Neural cell (in vitro differentiated cells): ENCODE measurements at regions not wholly inside any gene's neighbourhood (a gene's known extent, or its start where the extent isn't known, plus 50 kb on each side); places are given as distances from the start of the nearest gene placed in this dataset.

Experiments
- H2AFZ ChIP-seq: fragments of 200-600, 300-800 bp; sonication (generic), shearing (Covaris generic); 2 replicates; pipeline ENCODE4 v1.6.0; 2014; ENCODE audit warnings: low read depth, mild to moderate bottlenecking, antibody characterized with exemption, low read length, moderate library complexity
- H3F3A ChIP-seq: fragments of 200-600 bp; shearing (Covaris generic); 2 replicates; pipeline ENCODE4 v1.6.1; 2016; ENCODE audit warnings: mild to moderate bottlenecking, moderate library complexity, mixed read lengths, antibody characterized with exemption, low read length; ENCODE audit not compliant: insufficient read depth, poor library complexity, severe bottlenecking
- H3K27ac ChIP-seq: fragments of 200-600, 300-800 bp; sonication (generic), shearing (Covaris generic); 2 replicates; pipeline ENCODE4 v1.5.1; 2014; ENCODE audit warnings: mild to moderate bottlenecking, low read length, moderate library complexity
- H3K27me3 ChIP-seq: fragments of 300-800, 200-600 bp; sonication (generic), shearing (Covaris generic); 2 replicates; pipeline ENCODE4 v1.6.0; 2014; ENCODE audit warnings: mild to moderate bottlenecking, low read depth, low read length, moderate library complexity; ENCODE audit not compliant: insufficient read depth
- H3K36me3 ChIP-seq: fragments of 300-800, 200-600 bp; sonication (generic), shearing (Covaris generic); 2 replicates; pipeline ENCODE4 v1.5.1; 2014; ENCODE audit warnings: mild to moderate bottlenecking, antibody characterized with exemption, low read length, moderate library complexity; ENCODE audit not compliant: insufficient read depth
- H3K4me2 ChIP-seq: fragments of 300-800, 200-600 bp; sonication (generic), shearing (Covaris generic); 2 replicates; pipeline ENCODE4 v1.6.0; 2014; ENCODE audit warnings: mild to moderate bottlenecking, low read length
- H3K4me3 ChIP-seq: fragments of 300-800, 200-600 bp; sonication (generic), shearing (Covaris generic); 2 replicates; pipeline ENCODE4 v1.5.1; 2014; ENCODE audit warnings: mild to moderate bottlenecking, low read length, moderate library complexity
- H3K79me2 ChIP-seq: fragments of 200-600 bp; shearing (Covaris generic); replicated peaks from 2 replicates; pipeline ENCODE4 v1.6.0; 2014; ENCODE audit warnings: mild to moderate bottlenecking, low read length, moderate library complexity; ENCODE audit not compliant: insufficient read depth
- H3K9ac ChIP-seq: fragments of 300-800, 200-600 bp; sonication (generic), shearing (Covaris generic); 2 replicates; pipeline ENCODE4 v1.6.1; 2016; ENCODE audit warnings: mild to moderate bottlenecking, low read length, mixed read lengths
- H3K9me2 ChIP-seq: fragments of 200-600 bp; shearing (Covaris generic); 2 replicates; pipeline ENCODE4 v1.6.1; 2016; ENCODE audit warnings: mild to moderate bottlenecking, low read length, mixed read lengths; ENCODE audit not compliant: insufficient read depth
- H3K9me3 ChIP-seq: fragments of 200-600, 300-800 bp; sonication (generic), shearing (Covaris generic); 2 replicates; pipeline ENCODE4 v1.6.1; 2016; ENCODE audit warnings: mild to moderate bottlenecking, mixed run types, low read length, moderate library complexity, mixed read lengths
- H4K20me1 ChIP-seq: fragments of 200-600 bp; shearing (Covaris generic); 2 replicates; pipeline ENCODE4 v1.6.1; 2016; ENCODE audit warnings: mild to moderate bottlenecking, mixed run types; ENCODE audit not compliant: insufficient read depth
- CTCF ChIP-seq: fragments of 450-650 bp; IDR thresholded peaks from 2 replicates; pipeline ENCODE4 v1.5.1; 2014; ENCODE audit warnings: antibody characterized with exemption, mild to moderate bottlenecking, moderate library complexity; ENCODE audit not compliant: poor library complexity, severe bottlenecking
- EP300 ChIP-seq: fragments of 450-650 bp; conservative IDR thresholded peaks from 2 replicates; pipeline ENCODE4 v1.6.1; 2014; ENCODE audit warnings: antibody characterized with exemption, mild to moderate bottlenecking, moderate library complexity; ENCODE audit not compliant: poor library complexity, severe bottlenecking
- EZH2 ChIP-seq: fragments of 200-600, 300-800 bp; shearing (Covaris generic), sonication (generic); IDR thresholded peaks from 2 replicates; pipeline ENCODE4 v1.6.1; 2014; ENCODE audit warnings: antibody characterized with exemption, low read length, borderline replicate concordance, mild to moderate bottlenecking; ENCODE audit not compliant: insufficient read depth, poor library complexity, severe bottlenecking
- MXI1 ChIP-seq: fragments of 450-650 bp; conservative IDR thresholded peaks from 2 replicates; pipeline ENCODE4 v1.6.1; 2014; ENCODE audit warnings: antibody characterized with exemption, mild to moderate bottlenecking; ENCODE audit not compliant: poor library complexity, severe bottlenecking
- POLR2AphosphoS5 ChIP-seq: IDR thresholded peaks from 2 replicates; pipeline ENCODE4 v1.6.1; 2012
- RAD21 ChIP-seq: fragments of 450-650 bp; conservative IDR thresholded peaks from 2 replicates; pipeline ENCODE4 v1.6.1; 2014; ENCODE audit warnings: antibody characterized with exemption, mild to moderate bottlenecking, moderate library complexity
- REST ChIP-seq: IDR thresholded peaks from 2 replicates; pipeline ENCODE4 v1.6.1; 2012; ENCODE audit warnings: borderline replicate concordance
- SMC3 ChIP-seq: fragments of 450-650 bp; conservative IDR thresholded peaks from 2 replicates; pipeline ENCODE4 v1.6.1; 2014; ENCODE audit warnings: antibody characterized with exemption, mild to moderate bottlenecking, moderate library complexity; ENCODE audit not compliant: poor library complexity
- TAF1 ChIP-seq: IDR thresholded peaks from 2 replicates; pipeline ENCODE4 v1.6.1; 2012; ENCODE audit warnings: low read depth

- H3K79me2 ChIP-seq: no peaks in the 10 kb centered on the region
- no peak overlapping the region for H3K9ac ChIP-seq
- no peaks in the 10 kb centered on the region for H3K36me3 ChIP-seq
- no peak overlapping the region for H3K4me2 ChIP-seq
- H3K4me3 ChIP-seq: no peak overlapping the region
- H3K9me2 ChIP-seq: no peaks in the 10 kb centered on the region
- no peaks in the 10 kb centered on the region for H3K27me3 ChIP-seq
- H2AFZ ChIP-seq: no peak overlapping the region
- H4K20me1 ChIP-seq: no peaks in the 10 kb centered on the region
- H3K9me3 ChIP-seq: no peaks in the 10 kb centered on the region
- TF ChIP-seq SMC3: no peak
- TF ChIP-seq CTCF: no peak
- no peak for TF ChIP-seq EZH2
- no peak for TF ChIP-seq TAF1
- TF ChIP-seq MXI1: no peak
- no peak for TF ChIP-seq REST
- TF ChIP-seq RAD21: no peak
- TF ChIP-seq POLR2AphosphoS5: no peak
- no peak for TF ChIP-seq EP300
- no peak overlapping the region for H3K27ac ChIP-seq
- no peaks in the 10 kb centered on the region for H3F3A ChIP-seq
These were observed 66.1 kb upstream of the ABLIM1 start for GRCh38 chr10:114723991-114724715.

- H3K9me3 ChIP-seq: no peaks in the 10 kb centered on the region
- no peak overlapping the region for H3K9ac ChIP-seq
- no peak overlapping the region for H3K27ac ChIP-seq
- TF ChIP-seq POLR2AphosphoS5 (no peak), RAD21 (no peak), SMC3 (no peak), MXI1 (no peak), TAF1 (no peak), REST (no peak), EP300 (no peak), CTCF (no peak), EZH2 (no peak)
- H3K36me3 ChIP-seq: no peaks in the 10 kb centered on the region
- H3K27me3 ChIP-seq: no peaks in the 10 kb centered on the region
- H2AFZ ChIP-seq: no peak overlapping the region
- H3K4me2 ChIP-seq: no peak overlapping the region
- no peaks in the 10 kb centered on the region for H3F3A ChIP-seq
- no peaks in the 10 kb centered on the region for H4K20me1 ChIP-seq
- no peaks in the 10 kb centered on the region for H3K9me2 ChIP-seq
- H3K4me3 ChIP-seq: no peak overlapping the region
- no peaks in the 10 kb centered on the region for H3K79me2 ChIP-seq
These were observed 66.6 kb upstream of the ABLIM1 start for GRCh38 chr10:114724716-114725106.
